ENCODE measurements at regions not wholly inside any gene's neighbourhood (a gene's known extent, or its start where the extent isn't known, plus 50 kb on each side); places are given as distances from the start of the nearest gene placed in this dataset.

GRCh38 chr6:15948930-15949900, 179.7 kb upstream of the MYLIP start:
- DNase-seq: no peak
- H3K4me3 ChIP-seq: no peak overlapping the region
- no peaks in the 10 kb centered on the region for H3K4me1 ChIP-seq
- no peaks in the 10 kb centered on the region for H3K36me3 ChIP-seq
- H3K9me3 ChIP-seq: no peaks in the 10 kb centered on the region
- H3K27ac ChIP-seq: no peak overlapping the region
- TF ChIP-seq CTCF (IDR thresholded peaks at IDR 0.05): no peak
- TF ChIP-seq POLR2A (IDR thresholded peaks at IDR 0.05): no peak
- 37% methylated on average over 10 of the region's 10 CpGs for WGBS (ENCODE audit: insufficient coverage, low coverage, low lambda C conversion rate, missing lambda C conversion rate)
- intact Hi-C loops (cut with DNase I): no loop called here
- H3K27me3 ChIP-seq: no peaks in the 10 kb centered on the region
- peak in 1 of 4 donors; percentile 35 for ATAC-seq

- WGBS (ENCODE audit: insufficient coverage, low coverage, low lambda C conversion rate, missing lambda C conversion rate): 83% methylated on average over 1 of the region's 4 CpGs
- TF ChIP-seq CTCF (IDR thresholded peaks at IDR 0.05): no peak
- TF ChIP-seq POLR2A (IDR thresholded peaks at IDR 0.05): no peak
- ATAC-seq (no peak), DNase-seq (no peak)
- Histone ChIP-seq H3K9me3 (no peaks in the 10 kb centered on the region), H3K27me3 (no peaks in the 10 kb centered on the region), H3K36me3 (no peaks in the 10 kb centered on the region), H3K27ac (no peak overlapping the region), H3K4me1 (no peaks in the 10 kb centered on the region), H3K4me3 (no peak overlapping the region)
- intact Hi-C loops (cut with DNase I): no loop called here
These were observed 181.0 kb upstream of the MYLIP start for GRCh38 chr6:15947923-15948322.

- no peak overlapping the region for H3K27ac ChIP-seq
- H3K4me1 ChIP-seq: no peaks in the 10 kb centered on the region
- H3K4me3 ChIP-seq: no peak overlapping the region
- H3K27me3 ChIP-seq: no peaks in the 10 kb centered on the region
- ATAC-seq: no peak
- H3K36me3 ChIP-seq: no peaks in the 10 kb centered on the region
- intact Hi-C loops (cut with DNase I): no loop called here
- H3K9me3 ChIP-seq: no peaks in the 10 kb centered on the region
- TF ChIP-seq POLR2A (IDR thresholded peaks at IDR 0.05) (no peak), CTCF (IDR thresholded peaks at IDR 0.05) (no peak)
- WGBS (ENCODE audit: insufficient coverage, low coverage, low lambda C conversion rate, missing lambda C conversion rate): 83% methylated on average over 1 of the region's 1 CpG
- no peak for DNase-seq
These were observed 181.4 kb upstream of the MYLIP start for GRCh38 chr6:15947436-15947835.

- DNase-seq (no peak), ATAC-seq (no peak)
- Histone ChIP-seq H3K9me3 (no peaks in the 10 kb centered on the region), H3K27me3 (no peaks in the 10 kb centered on the region), H3K4me1 (no peaks in the 10 kb centered on the region), H3K4me3 (no peak overlapping the region), H3K36me3 (no peaks in the 10 kb centered on the region), H3K27ac (no peak overlapping the region)
- TF ChIP-seq CTCF (IDR thresholded peaks at IDR 0.05): no peak
- TF ChIP-seq POLR2A (IDR thresholded peaks at IDR 0.05): no peak
- 68% methylated on average over 4 of the region's 4 CpGs for WGBS (ENCODE audit: insufficient coverage, low coverage, low lambda C conversion rate, missing lambda C conversion rate)
- intact Hi-C loops (cut with DNase I): no loop called here
These were observed 182.0 kb upstream of the MYLIP start for GRCh38 chr6:15946701-15947385.

All from right lobe of liver (tissue), 6 donors.